ENCODE measurements at regions not wholly inside any gene's neighbourhood (a gene's known extent, or its start where the extent isn't known, plus 50 kb on each side); places are given as distances from the start of the nearest gene placed in this dataset.

DNA sequence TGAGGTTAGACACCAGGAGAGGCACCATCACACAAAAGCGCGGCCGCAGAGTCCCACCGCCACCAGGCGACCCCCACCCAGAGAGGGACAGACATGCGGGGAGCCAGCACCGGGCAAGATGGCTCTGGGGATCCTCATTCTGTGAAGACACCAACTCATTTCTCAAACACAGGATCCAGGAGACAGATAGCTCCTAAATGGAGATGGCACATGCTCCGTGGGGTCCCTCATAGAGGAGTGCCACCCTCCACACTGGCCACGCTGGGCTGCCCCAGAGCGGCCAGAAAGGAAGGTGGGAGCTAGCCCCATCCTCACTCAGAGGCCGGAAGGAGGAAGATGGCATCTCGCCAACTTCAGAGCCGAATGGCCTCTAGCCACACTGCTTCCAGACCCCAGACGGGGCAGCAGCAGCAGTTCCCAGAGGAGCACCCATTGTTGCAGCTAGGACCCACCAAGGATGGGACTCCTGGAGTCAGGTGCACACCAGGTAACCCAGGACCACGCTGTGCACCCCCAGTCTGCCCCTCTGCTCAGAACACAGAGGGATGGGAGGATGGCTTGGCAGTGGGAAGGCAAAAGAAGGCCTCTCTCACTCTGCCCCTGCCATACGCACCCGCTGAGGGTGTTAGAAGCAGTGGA is 78.6 kb downstream of the ZIC5 start:
- FAIRE-seq: no peak

DNA sequence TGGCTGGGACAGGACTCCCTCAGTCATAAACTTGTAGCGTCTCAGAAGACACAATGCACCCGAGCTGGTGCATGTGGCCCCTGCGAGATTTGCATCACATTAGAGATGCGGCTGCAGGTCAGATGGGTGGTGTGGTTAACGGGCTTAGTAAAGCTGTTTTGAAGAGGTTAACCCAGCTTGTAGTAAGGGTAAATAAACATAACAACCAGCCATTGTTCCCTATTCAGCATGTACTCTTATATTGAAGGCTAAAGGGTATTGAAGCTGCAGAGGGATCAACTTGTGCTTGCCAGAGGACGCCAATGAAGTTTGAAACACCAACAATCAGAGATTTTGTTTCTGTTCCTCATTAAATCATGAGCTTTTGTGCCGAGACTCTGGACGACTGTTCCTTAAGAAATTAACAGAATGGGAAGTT is 79.4 kb downstream of the ZIC5 start:
- FAIRE-seq: no peak

DNA sequence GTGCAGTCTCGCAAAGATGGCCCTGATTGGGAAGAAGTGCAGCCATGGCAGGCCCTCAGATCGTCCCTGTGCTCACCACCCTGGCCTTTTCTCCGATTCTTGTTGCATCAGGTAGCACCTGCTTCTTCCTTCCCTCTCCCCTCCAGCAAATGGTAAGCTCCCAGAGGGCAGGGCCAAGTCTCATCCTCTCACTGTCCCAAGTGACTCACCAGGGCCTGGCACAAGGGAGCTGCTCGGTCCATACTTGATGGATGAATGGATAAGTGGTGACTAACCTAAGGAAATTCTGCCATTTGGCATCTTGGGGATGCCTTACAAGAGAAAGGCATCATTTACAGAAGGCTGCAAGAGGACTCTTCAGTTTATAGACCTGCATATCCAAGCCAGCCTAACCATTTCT is 84.9 kb downstream of the ZIC5 start:
- no peak for FAIRE-seq

DNA sequence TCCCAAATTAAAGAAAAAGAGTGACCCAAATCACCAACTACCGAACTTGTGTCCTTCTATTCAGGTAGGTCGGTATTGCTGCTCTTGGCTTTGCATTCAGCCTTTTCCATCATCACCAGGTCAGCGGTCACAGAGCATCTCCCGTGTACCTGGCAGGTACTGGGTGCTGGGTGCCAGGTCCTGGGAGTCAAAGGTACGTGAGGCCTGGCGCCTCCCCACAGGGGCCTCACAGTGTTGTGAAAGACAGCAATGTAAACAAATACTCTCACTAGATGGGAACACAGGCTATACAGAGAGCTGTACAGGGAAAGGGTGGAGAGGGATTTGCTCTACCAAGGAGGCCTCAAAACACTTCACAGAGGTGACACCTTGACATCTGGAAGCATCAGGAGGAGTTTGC is 86.7 kb downstream of the ZIC5 start:
- no peak for FAIRE-seq

DNA sequence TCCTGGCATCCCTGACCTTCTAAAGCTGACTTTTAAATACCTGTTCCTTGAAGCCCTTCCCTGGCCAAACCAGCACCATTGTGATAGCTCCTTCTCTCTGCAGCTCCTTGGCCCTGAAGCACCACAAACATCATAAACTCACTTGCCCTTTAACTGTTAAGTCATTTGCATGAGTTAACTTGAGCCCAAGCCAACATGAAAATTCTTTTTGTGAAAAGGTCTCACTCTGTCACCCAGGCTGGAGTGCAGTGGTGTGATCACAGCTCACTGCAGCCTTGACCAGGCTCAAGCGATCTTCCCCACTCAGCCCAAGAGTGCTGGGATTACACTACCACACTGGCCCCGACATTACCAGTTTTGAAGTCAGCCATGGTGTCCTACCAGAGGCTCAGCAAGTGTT is 87.8 kb downstream of the ZIC5 start:
- no peak for FAIRE-seq

DNA sequence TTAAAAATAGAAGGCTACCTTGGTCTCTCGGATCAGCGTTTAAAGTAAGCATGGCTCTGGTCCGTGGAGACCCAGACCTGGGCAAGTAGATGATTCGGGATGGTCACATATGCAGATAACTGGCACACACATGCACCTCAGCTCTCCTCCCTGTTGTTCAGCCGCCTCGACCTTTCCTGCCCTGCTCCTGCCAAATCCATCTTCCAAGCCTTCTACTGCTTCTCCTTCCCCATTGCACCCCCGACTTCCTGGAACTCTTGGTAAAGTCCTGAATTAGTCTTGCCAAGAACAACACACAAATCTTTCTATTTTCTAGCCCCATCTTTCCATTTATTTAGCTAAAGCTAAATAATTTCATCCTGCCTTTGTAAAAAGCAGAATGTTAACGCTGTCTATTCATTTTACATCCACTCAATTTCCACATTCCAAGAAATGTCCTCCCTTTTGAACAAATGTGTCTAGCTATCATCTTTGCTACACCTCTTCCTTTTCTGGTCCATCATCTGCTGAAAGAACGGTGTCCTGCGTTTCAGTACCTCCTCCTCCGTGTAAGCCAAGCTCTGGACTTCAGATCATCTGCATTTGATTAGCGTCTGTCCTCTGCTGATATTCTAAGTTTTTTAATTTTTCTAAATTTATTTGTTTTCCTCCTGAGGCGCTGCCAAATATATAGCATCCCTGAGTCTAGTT is 92.5 kb downstream of the ZIC5 start:
- no peak for FAIRE-seq

DNA sequence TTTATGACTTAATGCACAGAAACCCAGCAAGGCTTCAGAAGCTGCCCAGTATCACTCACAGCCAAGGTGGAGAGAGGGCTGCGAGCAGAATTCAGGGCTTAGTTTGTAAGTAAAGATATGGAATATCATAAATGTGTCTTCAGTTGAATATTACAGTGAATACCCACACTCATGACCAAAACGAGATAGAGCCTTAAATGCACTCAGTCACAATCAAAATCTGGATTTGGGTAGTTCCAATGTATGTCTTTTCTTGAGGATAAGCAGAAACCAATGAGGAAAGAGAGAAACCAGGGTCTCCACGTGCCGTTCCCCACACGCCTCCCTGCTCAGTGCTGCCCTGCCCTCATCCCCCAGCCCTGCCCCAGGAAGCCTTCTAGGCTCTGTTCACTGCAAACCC is 94.9 kb downstream of the ZIC5 start:
- no peak for FAIRE-seq

DNA sequence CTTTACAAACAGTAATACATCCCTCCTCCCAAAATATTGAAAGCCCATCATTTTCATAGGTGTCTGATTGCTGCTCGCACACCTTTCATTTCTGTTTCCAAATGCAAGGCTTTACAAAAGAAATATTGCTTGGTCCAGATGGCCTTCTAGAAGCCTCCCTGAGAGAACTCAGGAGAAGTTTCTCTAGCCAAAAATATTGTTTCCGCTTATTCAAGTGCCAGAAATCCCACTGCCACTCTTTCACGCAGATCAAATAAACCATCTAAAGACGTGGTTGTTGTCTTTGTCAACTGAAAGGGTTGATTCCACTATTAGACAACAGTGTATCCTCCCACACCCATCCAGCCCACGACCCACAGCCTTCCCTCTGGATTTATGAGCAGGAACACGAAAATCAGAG is 96.2 kb downstream of the ZIC5 start:
- FAIRE-seq: no peak

DNA sequence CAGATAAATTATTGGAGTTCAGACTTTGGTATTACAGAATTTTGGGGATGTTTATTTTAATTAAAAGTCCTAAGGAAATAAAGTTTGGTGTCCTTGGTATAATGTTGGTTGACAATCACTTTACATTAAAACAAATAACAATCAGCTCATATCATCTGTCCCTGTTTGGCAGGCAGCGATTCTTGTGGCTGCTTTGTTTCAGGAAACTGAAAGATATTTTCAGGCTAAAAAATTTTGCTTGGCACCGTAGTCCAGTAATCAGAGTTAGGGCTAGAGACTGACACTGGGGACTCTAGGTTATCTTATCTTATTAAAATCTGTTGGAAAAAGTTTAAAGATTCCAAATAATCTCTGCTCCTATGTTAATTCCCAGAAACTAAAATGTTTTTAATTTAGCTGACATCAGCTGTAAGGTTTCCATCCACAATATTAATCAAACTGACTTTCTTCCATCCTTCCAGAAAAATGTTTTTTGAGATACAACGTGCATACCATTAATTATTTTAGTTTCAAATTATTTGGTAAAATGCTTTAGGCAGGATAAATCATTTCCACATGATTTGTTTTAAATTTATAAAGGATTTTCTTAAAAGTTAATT is 97.6 kb downstream of the ZIC5 start:
- no peak for FAIRE-seq

DNA sequence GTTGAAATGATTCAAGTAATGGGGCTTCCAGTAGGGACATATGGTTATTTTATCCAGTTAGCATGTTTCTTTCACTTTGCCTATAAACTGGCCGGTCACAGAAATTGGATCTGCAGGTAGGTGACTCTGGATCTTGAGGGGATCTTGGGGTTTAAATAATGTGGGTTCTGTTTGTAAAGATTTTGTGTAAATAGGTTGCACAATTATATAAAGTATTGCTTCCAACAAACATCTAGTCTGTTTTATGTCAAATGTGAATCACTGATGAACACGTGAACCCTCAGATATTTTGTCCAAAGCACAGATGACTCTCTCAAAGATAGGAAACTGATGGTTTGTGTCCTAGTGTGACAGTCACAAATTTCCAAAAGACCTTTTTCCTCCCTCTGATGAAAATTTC is 98.4 kb downstream of the ZIC5 start:
- no peak for FAIRE-seq

DNA sequence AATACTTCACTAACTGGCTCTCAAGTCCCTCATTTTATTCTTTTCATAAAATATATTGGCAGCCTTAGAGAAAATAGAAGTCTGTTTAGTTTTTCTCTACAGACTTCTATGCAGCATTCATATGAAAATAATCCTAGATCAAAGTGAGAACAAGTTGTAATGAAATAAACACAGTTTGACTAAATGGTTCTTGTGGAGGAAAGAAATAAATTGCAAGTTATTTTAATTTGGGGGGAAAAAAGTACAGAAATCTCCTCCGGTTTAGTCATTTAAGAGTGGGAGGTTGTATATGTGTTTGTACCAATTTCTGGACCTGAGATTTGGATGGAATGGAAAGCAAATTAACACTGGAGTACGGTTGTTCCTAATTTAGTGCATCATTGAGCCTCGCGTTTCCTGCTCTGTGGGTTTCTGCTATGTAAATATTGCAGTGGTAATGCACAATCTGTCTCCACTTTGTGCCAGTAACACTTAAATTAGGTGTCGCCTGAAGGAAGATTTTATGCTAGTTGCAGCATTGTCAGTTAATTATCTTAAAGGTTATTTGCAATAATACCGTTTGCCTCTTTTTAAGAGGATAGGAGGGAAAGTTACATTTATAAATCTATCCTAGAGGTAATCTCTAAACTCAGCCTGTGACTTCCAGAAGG is 100.2 kb downstream of the ZIC5 start:
- FAIRE-seq: no peak

DNA sequence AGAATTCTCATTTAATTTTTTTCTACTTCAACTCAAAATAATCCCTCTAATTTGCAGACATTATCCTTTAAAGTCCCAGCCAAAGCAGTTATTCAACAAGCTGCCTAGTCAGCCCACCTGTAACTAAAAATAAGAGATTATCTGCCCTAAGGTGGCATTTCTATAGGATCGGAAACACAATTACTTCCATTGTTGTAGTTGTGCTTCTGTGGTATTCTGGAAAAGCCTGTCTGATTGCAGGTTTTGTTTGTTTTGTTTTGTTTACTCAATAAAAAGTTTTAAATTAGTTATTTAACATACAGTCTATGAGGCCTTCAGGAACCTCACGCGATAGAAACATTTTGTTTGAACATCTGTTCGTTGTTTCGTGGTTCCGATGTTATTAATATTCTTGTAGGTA is 101.0 kb downstream of the ZIC5 start:
- FAIRE-seq: no peak

DNA sequence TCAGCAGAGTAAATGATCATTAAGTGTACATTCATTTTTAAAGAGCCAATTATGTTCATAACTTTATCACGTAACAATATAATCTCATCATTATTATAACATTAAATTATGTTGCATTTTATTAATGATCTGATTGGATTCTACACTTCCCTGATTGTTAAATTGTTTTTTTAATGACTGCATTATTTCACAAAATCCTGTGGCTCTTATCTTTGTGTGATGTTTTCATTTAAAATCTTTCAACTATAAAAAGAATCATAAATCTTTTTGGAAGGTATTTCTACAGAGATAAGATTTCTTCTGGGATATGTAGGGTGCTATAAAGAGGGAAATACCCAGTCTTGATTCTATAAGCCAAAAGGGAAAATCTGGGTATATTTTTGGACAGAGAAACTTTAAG is 101.7 kb downstream of the ZIC5 start:
- FAIRE-seq: peak; percentile 70

DNA sequence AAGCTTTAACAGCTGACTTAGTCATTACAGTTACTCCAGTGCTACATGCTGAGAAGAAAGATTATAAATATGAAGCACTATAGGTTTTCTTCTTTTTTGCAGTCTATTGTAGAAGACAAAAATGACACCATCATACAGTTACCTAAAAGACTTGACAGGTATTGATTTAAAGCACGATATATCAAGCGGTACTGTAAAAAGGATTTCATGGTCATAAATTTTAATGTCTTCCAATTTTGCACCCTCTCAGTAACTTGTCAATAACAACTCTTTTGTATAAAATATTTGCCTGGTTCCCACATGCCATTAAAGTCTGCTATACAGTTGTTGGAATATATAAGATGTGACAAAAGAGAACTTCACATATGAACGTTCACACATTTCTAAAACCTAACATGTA is 102.8 kb downstream of the ZIC5 start:
- no peak for FAIRE-seq

DNA sequence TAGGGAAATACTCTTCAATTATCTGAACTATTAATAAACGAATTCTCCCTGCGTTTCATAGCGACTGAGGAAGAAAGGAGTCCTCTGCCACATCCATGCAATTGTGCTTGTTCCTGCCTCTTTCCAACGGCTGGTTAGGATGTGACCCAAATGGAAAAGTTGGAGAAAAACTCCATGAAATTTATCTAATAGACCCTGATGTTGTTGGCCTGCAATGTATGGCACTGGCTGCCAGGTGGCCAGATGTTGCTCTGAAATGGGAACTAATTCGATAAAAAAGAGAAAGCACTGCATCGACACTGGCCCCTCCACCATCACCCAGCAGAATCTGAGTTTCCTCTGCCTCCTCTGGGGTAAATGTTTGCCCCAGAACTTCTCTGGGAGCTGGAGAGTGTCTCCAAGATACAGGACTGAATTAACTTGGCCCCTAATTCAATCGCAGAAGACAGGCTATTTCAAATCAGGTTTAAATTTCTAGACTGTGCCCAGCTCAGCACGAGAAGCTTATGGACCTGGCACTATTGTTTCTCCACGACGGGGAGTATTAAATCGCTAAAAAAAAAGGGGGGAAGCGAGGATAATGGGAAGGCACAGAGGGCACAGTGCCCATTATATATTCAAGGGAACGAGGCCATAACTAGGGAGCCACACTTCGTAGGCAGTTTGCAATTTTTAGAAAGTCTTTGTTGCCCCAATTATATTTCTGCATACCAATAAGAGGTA is 103.9 kb downstream of the ZIC5 start:
- no peak for FAIRE-seq

DNA sequence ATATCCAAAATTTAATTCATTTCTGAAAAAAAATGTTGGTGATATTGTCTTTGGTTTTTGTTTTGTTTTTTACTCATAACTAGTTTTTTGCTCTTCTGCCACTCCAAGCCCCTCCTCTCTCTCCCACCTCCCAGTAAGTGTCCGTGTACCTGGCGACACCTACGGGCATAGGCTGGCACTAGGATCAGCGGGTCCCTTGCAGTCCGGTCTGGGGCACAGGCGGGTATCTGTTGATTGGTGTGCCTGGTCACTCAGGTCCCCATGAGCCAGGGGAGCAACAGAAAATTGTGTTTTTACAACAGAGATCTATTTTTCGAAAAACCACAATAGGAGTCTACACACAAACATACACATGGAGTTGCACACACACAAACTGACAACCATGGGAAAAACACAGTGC is 104.8 kb downstream of the ZIC5 start:
- no peak for FAIRE-seq

DNA sequence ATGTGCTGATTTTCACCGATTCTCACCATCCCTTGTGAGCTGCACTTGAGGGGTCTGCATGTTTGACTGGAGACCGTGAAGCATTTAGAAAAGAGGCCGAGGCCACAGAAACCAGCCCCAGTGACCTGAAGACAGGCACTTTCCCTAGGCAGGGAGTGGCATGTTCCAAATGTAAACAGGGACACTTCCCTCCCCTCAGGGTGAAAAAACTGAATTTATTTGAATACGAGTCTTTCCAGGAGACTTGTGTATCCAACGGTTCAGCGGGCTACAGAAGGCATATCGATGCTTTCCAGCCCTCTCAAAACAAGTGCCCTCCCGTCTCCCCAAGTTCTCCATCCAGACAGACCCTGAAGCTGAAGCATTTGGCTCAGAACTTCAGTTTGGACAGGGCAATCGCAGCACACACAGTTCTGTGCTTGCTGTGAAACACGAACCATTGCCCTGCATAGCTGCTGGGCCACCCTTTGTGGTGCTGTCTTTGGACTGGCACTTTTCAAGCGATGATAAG is 106.1 kb downstream of the ZIC5 start:
- no peak for FAIRE-seq

DNA sequence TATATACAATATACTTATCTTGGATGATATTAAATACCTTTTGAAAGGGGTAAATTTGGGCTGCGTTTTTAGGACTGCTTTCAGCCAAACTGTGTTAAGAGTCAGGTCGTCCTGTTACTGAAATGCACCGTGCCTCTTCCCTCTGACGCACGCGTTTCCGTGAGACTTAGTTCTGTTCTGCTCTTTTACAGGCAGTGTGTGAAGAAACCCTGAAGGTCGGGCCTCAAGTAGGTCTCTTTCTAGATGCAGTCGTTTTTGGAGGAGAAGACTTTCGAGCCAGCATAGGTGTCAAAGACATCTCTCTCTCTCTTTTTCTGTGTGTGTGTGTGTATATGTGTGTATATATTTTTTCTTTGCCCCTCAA is 107.0 kb downstream of the ZIC5 start:
- FAIRE-seq: no peak

DNA sequence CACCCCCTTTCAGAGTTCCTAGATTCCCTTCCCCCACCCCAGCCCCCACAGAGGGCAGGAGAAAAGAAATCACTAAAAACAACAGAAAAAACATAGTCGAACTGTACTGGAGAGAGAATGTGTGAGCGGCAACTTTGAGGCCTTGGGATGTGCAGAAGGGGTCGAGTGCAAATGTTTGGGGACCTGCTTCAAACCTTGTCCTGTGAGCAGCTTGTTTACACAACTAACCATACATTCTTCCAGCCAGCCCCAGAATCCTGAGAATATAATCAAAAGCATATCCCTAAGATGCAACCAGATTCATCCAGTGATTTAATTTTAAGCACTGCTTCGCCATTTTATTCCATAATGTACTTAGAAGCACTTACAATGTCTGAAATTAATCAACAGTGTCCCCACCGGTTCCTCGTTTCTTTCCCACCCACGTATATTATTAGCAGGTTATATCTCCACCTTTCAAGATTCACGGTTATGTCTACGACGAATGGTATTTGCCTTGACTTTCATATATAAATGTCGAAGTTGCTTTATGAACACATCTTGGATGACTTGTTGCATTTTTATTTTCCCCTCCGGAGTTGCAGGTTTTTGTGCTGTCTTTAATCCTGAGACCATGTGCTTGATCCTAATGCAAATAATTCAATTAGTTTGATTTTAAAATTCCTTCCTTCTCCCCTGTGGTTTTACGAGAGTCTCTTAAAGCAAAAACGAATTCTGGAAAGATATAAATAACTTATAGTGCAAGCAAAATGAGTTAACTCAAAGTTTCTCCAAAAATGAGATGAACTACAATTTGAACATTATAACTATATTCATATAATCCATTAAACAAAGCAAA is 107.6 kb downstream of the ZIC5 start:
- no peak for FAIRE-seq

DNA sequence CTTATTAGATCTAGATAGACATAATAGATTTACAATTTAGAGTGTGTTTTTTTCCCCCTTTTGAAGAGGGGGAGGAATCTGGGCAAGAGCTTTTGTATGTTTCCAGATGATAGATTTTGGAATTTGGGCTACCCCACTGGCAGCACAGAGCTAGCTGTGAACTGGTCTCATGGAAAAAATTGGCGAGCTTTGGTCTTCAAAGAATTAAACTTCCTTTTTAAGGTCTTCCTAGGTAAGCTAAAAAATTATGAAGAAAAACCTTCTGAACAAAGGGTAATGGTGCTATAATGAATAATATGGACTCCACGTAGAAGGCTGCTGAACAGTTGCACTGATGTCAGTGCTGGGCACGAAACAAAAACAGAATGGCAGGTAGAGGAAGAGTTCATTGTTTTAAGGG is 109.3 kb downstream of the ZIC5 start:
- FAIRE-seq: no peak

DNA sequence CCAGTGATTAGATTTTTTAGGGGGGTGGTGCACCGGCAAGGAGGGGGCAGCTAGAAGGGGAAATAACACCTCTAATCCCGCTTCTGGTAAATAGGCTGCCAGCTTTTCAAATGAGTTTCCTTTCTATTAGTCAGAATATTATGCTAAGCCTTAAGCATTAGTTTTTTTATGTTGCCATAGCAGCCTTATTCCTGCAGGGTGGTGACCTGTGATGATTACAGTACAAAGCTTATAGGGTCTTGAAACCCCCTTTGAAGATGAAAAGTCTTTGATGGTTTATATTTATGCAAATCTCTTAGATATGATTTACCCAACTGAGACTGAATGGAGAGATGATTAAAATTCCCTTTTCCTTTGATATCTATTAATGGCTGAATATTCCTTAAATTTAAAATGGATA is 109.8 kb downstream of the ZIC5 start:
- no peak for FAIRE-seq

DNA sequence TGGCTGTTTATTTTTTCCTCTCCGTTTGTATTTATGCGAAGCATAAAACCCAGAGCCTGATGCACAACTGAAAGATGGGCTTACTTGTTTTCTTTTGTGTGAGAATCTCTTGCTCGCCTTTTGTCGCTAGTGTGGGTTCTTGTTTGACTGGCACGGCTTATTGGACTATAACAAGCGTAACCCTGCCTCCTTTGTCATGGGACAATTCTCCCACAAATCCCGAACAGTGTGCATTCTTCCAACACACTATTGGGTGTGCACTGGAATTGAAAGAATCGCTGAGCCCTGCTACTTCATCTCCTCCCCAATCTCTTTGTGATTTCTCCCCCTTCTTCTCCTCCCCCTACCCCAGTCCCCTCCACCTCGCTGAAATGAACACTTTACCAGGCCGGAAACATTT is 110.8 kb downstream of the ZIC5 start:
- FAIRE-seq: no peak

All from A204.1 (cell line).